ENCODE measurements at regions not wholly inside any gene's neighbourhood (a gene's known extent, or its start where the extent isn't known, plus 50 kb on each side); places are given as distances from the start of the nearest gene placed in this dataset.
"Not testable (repeated sequence)": the region's sequence is repeated elsewhere in the genome, so short reads cannot be mapped to it uniquely, and the experiment has no call there.

GRCh38 chr1:146326863-146327262 is 98.0 kb upstream of the NOTCH2NLA start:
- not testable (repeated sequence) for DNase-seq (ENCODE audit: low read depth, low spot score)

GRCh38 chr1:146324463-146324862 is 95.6 kb upstream of the NOTCH2NLA start:
- DNase-seq (ENCODE audit: low read depth, low spot score) = not testable (repeated sequence)

DNA sequence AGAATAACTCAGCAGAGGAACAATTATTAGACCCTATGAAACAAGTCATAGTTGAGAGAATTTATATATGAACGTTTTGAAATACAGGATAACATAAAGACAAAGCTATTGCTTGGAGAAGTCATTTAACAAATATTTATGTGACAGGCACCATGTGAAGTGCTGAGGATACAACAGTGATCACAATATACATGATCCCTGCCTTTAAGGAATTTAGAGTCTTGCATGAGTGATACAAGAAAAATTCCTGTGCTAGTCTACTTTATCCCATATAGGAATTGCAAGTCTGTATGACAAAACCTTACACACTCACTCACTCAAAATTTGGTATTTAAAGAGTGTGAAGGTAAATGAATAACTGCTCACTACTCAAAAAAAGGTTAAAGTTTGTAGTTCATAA is 94.5 kb upstream of the NOTCH2NLA start:
- not testable (repeated sequence) for DNase-seq (ENCODE audit: low read depth, low spot score)

- not testable (repeated sequence) for DNase-seq (ENCODE audit: low read depth, low spot score)
Measured at GRCh38 chr1:146322893-146323292, 94.1 kb upstream of the NOTCH2NLA start.

DNA sequence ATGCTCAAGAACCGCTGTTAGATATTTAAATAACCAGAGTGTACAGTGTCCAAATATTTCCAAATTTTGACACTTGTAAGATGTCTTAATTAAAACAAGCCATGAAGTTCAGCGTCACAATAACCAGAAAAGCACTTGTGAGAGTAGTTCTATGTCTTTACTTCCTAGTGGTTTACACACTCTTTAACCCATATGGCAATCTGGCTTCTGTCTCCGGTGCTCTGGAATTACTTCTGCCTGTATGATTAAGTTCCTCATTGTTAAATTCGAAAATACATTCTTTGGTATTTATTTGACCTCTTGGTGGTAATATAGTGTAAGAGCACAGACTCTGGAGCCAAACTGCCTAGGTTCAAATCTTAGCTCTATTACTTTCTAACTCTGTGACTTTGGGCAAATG is 89.9 kb upstream of the NOTCH2NLA start:
- DNase-seq (ENCODE audit: low read depth, low spot score) = not testable (repeated sequence)

GRCh38 chr1:146317785-146318184 is 89.0 kb upstream of the NOTCH2NLA start:
- not testable (repeated sequence) for DNase-seq (ENCODE audit: low read depth, low spot score)

DNA sequence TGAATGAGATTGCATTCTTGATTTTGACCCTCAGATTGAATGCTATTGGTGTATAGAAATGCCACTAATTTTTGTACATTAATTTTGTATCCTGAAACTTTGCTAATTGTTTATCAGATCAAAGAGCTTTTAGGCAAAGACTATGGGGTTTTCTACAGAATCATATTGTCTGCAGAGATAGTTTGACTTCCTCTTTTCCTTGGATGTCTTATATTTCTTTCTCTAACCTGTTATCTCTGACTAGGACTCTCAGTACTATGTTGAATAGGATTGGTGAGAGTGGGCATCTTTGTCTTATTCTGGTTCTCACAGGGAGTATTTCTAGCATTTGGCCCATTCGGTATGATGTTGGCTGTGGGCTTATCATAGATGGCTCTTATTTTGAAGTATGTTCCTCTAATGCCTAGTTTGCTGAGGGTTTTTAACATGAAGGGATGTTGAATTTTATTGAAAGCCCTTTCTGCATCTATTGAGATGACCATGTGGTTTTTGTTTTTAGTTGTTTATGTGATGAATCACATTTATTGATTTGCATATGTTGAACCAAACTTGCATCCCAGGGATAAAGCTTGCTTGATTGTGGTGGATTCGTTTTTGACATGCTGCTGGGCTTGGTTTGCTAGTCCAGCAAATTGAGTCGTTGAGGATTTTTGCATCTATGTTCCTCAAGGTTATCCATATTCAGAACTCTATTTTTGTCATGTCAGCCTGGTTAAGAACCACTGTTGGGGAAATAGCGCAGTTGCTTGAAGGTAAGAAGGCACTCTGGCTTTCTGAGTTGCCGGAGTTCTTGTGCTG is 85.8 kb upstream of the NOTCH2NLA start:
- not testable (repeated sequence) for DNase-seq (ENCODE audit: low read depth, low spot score)

- not testable (repeated sequence) for DNase-seq (ENCODE audit: low read depth, low spot score)
Measured at GRCh38 chr1:146310579-146310978, 81.8 kb upstream of the NOTCH2NLA start.

GRCh38 chr1:146309427-146309826 is 80.6 kb upstream of the NOTCH2NLA start:
- DNase-seq (ENCODE audit: low read depth, low spot score) = not testable (repeated sequence)

- not testable (repeated sequence) for DNase-seq (ENCODE audit: low read depth, low spot score)
Measured at GRCh38 chr1:146308892-146309291, 80.1 kb upstream of the NOTCH2NLA start.

DNA sequence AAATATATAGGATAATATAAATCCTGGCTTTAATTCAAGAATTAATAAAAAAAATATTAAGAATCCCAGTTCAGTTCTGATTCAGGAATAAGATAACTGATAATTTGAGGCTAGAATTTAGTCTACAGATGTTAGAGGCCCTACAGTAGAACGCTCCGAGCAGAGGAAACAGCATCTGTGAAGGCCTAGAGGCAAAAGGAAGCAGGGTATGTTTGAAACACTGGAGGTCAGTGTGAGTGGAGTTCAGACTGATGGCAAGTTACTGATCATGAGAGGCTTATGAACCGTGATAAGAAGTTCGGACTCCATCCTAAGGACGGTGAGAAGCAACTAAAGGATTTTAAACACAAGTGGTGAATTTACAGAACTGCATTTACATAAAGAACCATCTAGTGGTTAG is 79.3 kb upstream of the NOTCH2NLA start:
- not testable (repeated sequence) for DNase-seq (ENCODE audit: low read depth, low spot score)

DNA sequence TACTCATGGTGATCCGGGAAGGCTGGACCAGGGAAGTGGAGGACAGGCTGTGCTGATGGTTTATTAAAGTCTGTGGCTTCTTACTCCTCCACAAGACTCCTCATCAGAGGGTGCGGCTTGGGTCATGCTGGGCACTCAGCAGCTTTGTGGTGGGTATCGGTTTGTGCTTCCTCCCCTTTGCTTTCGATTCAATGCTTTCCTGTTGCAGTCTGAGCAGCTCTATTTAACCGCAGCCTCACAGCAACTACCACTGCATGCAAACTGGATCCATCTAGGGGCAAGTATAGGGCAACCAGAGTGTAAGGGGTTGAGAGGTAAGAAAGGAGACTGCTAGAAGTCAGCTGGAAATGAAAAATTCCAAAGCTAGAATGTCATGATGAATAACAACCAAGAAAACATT is 78.8 kb upstream of the NOTCH2NLA start:
- DNase-seq (ENCODE audit: low read depth, low spot score) = not testable (repeated sequence)

GRCh38 chr1:146306651-146307050 is 77.8 kb upstream of the NOTCH2NLA start:
- not testable (repeated sequence) for DNase-seq (ENCODE audit: low read depth, low spot score)

GRCh38 chr1:146305442-146305841 is 76.6 kb upstream of the NOTCH2NLA start:
- not testable (repeated sequence) for DNase-seq (ENCODE audit: low read depth, low spot score)

DNA sequence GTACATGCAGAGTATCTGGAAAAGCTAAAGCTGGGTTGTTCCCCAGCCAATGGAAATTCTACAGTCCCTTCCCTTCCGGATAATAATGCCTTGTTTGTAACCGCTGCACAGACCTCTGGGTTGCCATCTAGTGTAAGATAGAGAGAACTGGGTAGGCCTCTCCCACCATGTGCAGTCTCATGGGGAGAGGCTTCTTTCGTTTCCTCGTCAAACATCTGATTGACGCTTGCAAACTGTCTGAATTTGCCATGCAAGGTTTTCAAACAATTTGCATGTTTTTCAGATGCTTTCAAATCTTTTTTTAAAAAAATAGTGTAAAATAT is 69.7 kb upstream of the NOTCH2NLA start:
- not testable (repeated sequence) for DNase-seq (ENCODE audit: low read depth, low spot score)

- not testable (repeated sequence) for DNase-seq (ENCODE audit: low read depth, low spot score)
Measured at GRCh38 chr1:146297781-146298574, 69.2 kb upstream of the NOTCH2NLA start.

DNA sequence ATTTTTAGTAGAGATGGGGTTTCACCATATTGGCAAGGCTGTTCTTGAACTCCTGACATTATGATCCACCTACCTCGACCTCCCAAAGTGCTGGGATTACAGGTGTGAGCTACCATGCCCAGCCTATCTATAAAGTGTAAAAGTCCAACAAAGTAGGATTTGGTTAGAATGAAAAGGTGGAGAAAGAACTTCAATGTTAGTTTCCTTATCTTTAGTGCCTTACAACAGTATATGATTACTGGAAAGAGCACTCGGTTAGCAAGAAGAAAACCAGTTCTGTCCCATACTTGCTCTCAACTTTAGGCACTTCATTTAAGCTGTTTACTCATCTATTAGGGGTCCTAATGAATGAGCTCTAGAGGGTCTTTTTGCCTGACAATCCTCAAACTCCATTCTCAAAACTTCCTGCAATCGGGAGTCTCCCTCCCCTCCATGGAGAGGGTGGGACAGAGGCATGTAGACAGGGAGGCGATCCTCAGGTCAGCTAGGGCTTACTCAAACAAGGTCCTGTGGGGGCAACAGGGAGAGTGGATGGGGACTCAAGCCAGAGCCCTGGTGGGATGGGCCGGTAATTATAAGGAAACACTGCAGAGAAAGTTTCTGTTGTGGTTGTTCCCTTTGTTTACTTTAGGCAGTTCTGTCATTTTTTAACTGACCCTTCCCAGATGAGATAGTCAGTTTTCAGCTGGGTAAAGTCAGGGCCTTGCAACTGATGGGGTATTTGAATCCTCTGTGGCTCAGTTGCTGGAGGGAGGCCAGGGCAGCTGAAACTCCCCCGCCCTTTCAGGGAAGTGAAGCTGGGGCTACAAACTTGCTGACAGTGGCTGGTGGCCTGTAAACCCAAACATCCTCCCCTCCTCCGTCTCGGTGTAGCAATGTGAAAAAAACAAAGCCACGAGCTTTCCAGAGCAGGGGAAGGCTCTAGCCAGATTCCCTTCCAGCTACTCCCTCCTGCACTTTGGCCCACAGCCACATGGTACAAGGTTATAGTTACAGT is 64.4 kb upstream of the NOTCH2NLA start:
- DNase-seq (ENCODE audit: low read depth, low spot score) = not testable (repeated sequence)

DNA sequence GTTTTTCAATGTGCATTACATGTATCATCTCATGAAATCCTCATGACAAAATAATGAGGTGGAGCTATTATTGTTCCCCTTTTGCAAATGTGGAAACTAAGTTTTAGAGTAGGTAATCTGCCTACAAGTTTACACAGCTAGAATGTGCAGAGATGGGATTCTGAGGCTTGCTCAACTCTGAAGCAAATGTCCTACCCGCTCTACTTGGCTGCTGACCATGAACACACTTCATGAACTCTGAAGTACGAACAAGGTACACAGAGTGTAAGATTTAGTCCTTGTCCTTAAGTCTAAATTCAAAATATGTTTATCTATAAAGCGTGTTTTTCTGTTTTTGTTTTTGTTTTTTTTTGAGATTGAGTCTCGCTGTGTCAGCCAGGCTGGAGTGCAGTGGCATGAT is 63.6 kb upstream of the NOTCH2NLA start:
- not testable (repeated sequence) for DNase-seq (ENCODE audit: low read depth, low spot score)

DNA sequence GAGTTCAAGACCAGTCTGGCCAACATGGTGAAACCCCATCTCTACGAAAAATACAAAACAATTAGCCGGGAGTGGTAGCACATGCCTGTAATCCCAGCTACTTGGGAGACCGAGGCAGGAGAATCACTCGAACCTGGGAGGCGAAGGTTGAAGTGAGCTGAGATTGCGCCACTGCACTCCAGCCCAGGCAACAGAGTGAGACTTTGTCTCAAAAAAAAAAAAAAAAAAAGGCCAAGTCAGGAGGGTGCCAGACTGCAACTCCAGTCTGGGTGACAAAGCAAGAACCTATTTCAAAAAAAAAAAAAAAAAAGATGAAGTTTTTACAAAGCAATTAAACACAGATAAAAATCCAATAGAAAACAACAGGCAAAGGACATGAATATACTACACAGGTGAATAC is 59.1 kb upstream of the NOTCH2NLA start:
- not testable (repeated sequence) for DNase-seq (ENCODE audit: low read depth, low spot score)

DNA sequence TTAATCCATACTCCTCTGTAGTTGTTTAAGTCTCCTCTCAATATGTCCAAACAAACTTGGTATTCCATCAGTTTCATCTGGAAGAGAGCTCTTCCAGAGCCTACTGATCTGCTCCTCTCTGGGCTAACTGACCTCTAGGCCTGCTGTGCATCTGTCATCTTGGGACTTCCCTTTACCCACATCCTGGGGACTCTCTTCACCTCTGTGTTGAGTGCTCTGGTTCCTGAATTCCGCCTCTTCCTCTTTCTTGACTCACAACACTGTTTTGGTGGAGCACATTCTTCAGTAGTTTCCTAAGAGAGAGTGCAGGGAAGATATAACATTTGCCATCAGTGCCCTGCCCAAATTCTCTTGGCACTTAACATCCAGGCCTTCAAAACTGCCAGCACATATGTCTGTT is 55.9 kb upstream of the NOTCH2NLA start:
- DNase-seq (ENCODE audit: low read depth, low spot score) = not testable (repeated sequence)

GRCh38 chr1:146283527-146283880 is 54.7 kb upstream of the NOTCH2NLA start:
- DNase-seq (ENCODE audit: low read depth, low spot score) = not testable (repeated sequence)

Data from smooth muscle cell of the brain vasculature (primary cell).